Tibial nerve (tissue), 4 donors: ENCODE measurements at regions not wholly inside any gene's neighbourhood (a gene's known extent, or its start where the extent isn't known, plus 50 kb on each side); places are given as distances from the start of the nearest gene placed in this dataset.
"Not testable (repeated sequence)": the region's sequence is repeated elsewhere in the genome, so short reads cannot be mapped to it uniquely, and the experiment has no call there.

Source experiments
- CTCF ChIP-seq, 5 experiments: fragments of 200-600 bp in 3 of 5; fragments of 450-650 bp in 2 of 5; sonication (generic) in 3 of 5; IDR thresholded peaks; one replicate each; pipeline ENCODE4 v1.5.1; 2016 to 2019; ENCODE audit warnings: antibody characterized with exemption in 5 of 5, mild to moderate bottlenecking in 3 of 5, moderate library complexity in 2 of 5
- EP300 ChIP-seq, 2 donors: sonication (generic); formaldehyde crosslinking; IDR thresholded peaks; one replicate each; pipeline ENCODE4 v1.6.1; 2017; ENCODE audit warnings: antibody characterized with exemption in 2 of 2, mild to moderate bottlenecking in 1 of 2
- POLR2A ChIP-seq, 2 donors: fragments of 450-650 bp; IDR thresholded peaks; one replicate each; pipeline ENCODE4 v1.6.1; 2017; ENCODE audit warnings: antibody characterized with exemption in 2 of 2, mild to moderate bottlenecking in 2 of 2, moderate library complexity in 2 of 2

- not testable (repeated sequence) for TF ChIP-seq CTCF, POLR2A, EP300 (IDR thresholded peaks at IDR 0.05)
Measured at GRCh38 chr7:149597789-149598188, 100.2 kb upstream of the ZNF746 start.
